Cardiac fibroblast (primary cell): ENCODE measurements at regions not wholly inside any gene's neighbourhood (a gene's known extent, or its start where the extent isn't known, plus 50 kb on each side); places are given as distances from the start of the nearest gene placed in this dataset.
A peak's percentile ranks its signal among the peaks of the same experiment; 100 is the strongest.

Experiments used
- DNase-seq, 2 donors: peaks; one replicate each; pipeline versions ENCODE4 v3.0.0 to v3.0.0-alpha.2; 2010; ENCODE audit warnings: low read depth in 2 of 2
- H3K4me3 ChIP-seq, 2 donors: replicated peaks in 1 of 2; 1 replicate in 1 of 2; 2 replicates in 1 of 2; pipeline ENCODE4 v1.5.1; 2011; ENCODE audit warnings: low read depth in 2 of 2, low read length in 2 of 2, mild to moderate bottlenecking in 2 of 2, moderate library complexity in 1 of 2
- CTCF ChIP-seq: IDR thresholded peaks from one replicate; pipeline ENCODE4 v1.5.1; 2011; ENCODE audit warnings: low read depth, mild to moderate bottlenecking, low read length, inconsistent platforms

- no peak for DNase-seq
- no peak for TF ChIP-seq CTCF
- H3K4me3 ChIP-seq = no peak overlapping the region
Observed at GRCh38 chr6:138008791-138009190, 98.4 kb downstream of the PERP start.

GRCh38 chr6:138011413-138011812 lies 95.8 kb downstream of the PERP start:
- no peak overlapping the region for H3K4me3 ChIP-seq
- DNase-seq = peak in 1 of 2 donors; percentile 26
- TF ChIP-seq CTCF = no peak

- no peak for TF ChIP-seq CTCF
- no peak overlapping the region for H3K4me3 ChIP-seq
- no peak for DNase-seq
Observed at GRCh38 chr6:138012682-138013081, 94.5 kb downstream of the PERP start.

GRCh38 chr6:138013959-138014358 lies 93.3 kb downstream of the PERP start:
- no peak for TF ChIP-seq CTCF
- H3K4me3 ChIP-seq = no peak overlapping the region
- no peak for DNase-seq

GRCh38 chr6:138017166-138017757 lies 90.0 kb downstream of the PERP start:
- peak; percentile 16 to 24 for DNase-seq
- no peak overlapping the region for H3K4me3 ChIP-seq

GRCh38 chr6:138018297-138018696 lies 88.9 kb downstream of the PERP start:
- TF ChIP-seq CTCF = no peak
- DNase-seq = no peak
- no peak overlapping the region for H3K4me3 ChIP-seq

More at GRCh38 chr6:138017166-138017757, 90.0 kb downstream of the PERP start:
- TF ChIP-seq CTCF = no peak

- no peak overlapping the region for H3K4me3 ChIP-seq
- TF ChIP-seq CTCF = no peak
- no peak for DNase-seq
Observed at GRCh38 chr6:138025528-138025978, 81.7 kb downstream of the PERP start.
